ENCODE measurements at regions not wholly inside any gene's neighbourhood (a gene's known extent, or its start where the extent isn't known, plus 50 kb on each side); places are given as distances from the start of the nearest gene placed in this dataset.

DNA sequence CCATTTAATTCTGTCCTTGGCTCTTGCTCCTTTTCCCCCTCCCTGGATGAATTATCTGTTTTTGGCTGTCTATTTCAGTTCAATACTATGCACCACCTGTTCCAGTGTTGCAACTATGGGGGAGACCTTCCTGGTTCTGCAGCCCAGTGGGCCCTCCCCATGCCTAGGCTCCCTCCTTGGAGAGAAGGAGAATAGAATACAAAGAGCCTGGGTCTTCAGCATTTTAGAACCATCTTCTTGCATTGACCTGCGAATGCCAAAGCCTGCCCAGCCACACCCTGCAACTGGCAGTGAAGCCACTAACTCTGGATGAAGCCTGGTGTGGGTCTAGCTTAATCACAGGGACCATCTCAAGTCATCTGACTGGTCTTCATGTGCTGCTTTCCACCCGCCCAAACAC, 207.1 kb downstream of the HERPUD2 start:
- TF ChIP-seq, protein P1, sequence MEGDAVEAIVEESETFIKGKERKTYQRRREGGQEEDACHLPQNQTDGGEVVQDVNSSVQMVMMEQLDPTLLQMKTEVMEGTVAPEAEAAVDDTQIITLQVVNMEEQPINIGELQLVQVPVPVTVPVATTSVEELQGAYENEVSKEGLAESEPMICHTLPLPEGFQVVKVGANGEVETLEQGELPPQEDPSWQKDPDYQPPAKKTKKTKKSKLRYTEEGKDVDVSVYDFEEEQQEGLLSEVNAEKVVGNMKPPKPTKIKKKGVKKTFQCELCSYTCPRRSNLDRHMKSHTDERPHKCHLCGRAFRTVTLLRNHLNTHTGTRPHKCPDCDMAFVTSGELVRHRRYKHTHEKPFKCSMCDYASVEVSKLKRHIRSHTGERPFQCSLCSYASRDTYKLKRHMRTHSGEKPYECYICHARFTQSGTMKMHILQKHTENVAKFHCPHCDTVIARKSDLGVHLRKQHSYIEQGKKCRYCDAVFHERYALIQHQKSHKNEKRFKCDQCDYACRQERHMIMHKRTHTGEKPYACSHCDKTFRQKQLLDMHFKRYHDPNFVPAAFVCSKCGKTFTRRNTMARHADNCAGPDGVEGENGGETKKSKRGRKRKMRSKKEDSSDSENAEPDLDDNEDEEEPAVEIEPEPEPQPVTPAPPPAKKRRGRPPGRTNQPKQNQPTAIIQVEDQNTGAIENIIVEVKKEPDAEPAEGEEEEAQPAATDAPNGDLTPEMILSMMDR (IDR thresholded peaks at IDR 0.05; ENCODE audit: insufficient read depth, low read length, poor library complexity, severe bottlenecking), result no peak
- TF ChIP-seq EZH2phosphoT487 (conservative IDR thresholded peaks at IDR 0.05; ENCODE audit: low read length), result no peak

Measured in SU-DHL-6 (cell line).